GM12875 (cell line): ENCODE measurements at regions not wholly inside any gene's neighbourhood (a gene's known extent, or its start where the extent isn't known, plus 50 kb on each side); places are given as distances from the start of the nearest gene placed in this dataset.

ENCODE experiments used
- H3K4me3 ChIP-seq: one replicate; pipeline ENCODE4 v1.5.1; 2011; ENCODE audit warnings: low read depth, low read length, control low read depth
- CTCF ChIP-seq: IDR thresholded peaks from 2 replicates; pipeline ENCODE4 v1.5.1; 2011; ENCODE audit warnings: low read depth, mild to moderate bottlenecking, control low read depth, inconsistent platforms, low read length, moderate library complexity, borderline replicate concordance; ENCODE audit not compliant: insufficient read depth

DNA sequence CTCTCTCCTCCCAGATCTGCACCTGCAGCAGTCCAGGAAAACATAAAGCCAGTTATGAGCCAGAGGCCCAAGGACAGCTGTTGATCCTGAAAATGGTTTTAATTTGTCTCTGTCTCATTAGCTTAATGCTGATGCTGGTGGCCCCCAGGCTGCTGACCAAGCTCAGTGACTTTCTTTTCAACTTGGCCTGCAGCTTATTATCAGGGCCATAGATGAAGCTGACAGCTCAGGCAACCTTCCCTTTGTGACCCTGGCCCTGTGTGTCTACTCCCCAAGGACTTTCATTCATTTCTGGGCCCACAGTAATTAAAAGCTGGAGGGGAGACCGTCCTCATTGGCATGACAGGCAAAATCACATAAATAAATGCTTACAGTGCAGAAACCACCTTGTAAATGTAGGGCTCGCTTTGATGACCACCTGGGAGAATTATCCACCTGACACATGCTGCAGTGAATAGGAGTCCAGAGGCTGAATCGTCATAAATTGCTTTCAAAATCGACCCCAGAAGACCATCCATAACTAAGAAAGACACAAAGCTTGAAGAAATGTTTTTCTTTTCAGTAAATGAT lies 138.5 kb downstream of the NPY start:
- no peak overlapping the region for H3K4me3 ChIP-seq
- no peak for TF ChIP-seq CTCF

- H3K4me3 ChIP-seq: no peak overlapping the region
- TF ChIP-seq CTCF: no peak
These were observed 141.7 kb downstream of the NPY start for GRCh38 chr7:24425664-24426063.

DNA sequence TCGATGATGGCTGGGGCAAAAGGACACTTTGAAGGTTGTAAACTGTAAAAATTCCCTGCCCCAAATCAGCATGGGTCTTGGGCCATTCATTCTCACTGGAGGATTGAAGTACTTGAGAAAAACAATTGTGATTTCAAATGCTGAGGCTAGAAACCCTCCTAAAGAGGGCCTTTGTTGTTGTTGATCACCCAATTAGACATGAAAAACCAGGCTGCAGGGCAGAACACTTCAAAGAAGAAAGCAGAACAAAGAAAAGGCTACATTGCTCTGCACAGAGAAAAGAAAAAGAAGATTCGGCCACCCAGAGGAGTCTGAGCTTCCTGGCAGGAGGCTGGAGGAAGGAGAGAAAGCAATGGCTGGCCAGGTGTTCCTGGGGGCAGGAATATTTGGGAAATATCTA lies 143.1 kb downstream of the NPY start:
- no peak overlapping the region for H3K4me3 ChIP-seq
- no peak for TF ChIP-seq CTCF

GRCh38 chr7:24428676-24429075 lies 144.6 kb upstream of the PALS2 start:
- H3K4me3 ChIP-seq: no peak overlapping the region
- no peak for TF ChIP-seq CTCF

DNA sequence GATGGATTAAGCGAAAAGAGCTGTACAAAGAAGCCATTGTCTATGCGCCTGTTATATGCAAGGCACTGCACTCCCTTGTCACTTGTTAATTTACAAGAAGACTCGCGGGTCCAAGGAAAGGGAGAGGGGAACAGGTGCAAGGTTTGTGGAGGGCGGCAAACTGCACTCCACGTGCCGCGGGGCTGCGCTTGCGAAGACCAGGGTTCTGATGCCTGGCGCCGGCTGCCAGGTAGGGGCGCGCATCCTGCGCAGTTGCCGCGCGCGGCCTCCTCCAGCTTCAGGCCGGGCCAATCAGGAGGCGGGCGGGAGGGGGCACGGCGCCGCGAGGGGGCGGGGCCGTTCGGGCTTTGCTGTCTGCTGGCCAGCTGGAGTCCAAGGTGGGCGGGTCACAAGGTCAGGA lies 140.6 kb upstream of the PALS2 start:
- TF ChIP-seq CTCF: no peak
- H3K4me3 ChIP-seq: no peak overlapping the region

- no peak for TF ChIP-seq CTCF
- H3K4me3 ChIP-seq: no peak overlapping the region
These were observed 138.3 kb upstream of the PALS2 start for GRCh38 chr7:24434972-24435371.

DNA sequence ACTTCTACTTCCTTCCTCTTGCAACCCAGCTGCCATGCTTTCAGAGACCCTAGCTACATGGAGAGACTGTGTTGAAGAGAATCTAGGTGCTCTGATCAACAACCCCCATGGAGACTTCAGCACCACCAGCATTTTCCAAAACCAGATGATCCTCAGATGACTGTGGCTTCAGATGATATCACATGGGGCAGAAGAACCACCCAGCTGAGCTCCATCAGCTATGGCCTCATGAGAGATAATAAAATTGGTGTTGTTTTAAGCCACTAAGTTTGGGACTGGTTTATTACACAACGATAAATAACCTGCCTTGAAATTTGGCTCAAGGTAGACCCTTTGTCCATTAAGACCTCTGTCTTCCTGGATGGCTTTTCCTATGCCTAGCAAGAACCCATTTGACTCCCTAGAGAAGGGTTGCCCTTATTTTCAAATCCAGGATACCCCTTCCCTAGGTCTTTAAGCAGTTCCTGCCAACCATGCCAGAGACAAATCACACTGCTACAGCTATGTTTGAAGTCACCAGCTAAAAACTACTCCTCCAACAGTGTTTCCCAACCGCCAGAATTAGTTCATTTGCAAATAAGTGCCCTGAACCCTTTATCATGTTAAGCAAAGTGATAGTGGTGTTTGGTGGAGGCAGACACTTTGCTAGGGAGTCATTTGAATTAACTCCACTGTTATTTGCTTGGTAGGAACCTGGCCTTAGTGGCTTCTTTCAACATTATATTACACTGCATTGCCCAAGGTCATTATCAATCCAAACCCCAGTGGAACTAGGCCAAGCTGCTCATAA lies 136.9 kb upstream of the PALS2 start:
- H3K4me3 ChIP-seq: no peak overlapping the region
- TF ChIP-seq CTCF: no peak
